B cell (primary cell): ENCODE measurements at regions not wholly inside any gene's neighbourhood (a gene's known extent, or its start where the extent isn't known, plus 50 kb on each side); places are given as distances from the start of the nearest gene placed in this dataset.

Experiments used
- ATAC-seq: fragments of 200-7000 bp; cut with Tn5 transposase; one replicate; pipeline ENCODE4 v1.10.0; 2021; ENCODE audit warnings: low read depth, mild to moderate bottlenecking, moderate number of reproducible peaks, moderate library complexity
- CTCF ChIA-PET: fragments of 350-600 bp; sonication (Branson Sonifier 250); formaldehyde crosslinking; loops from one replicate; lab custom pipeline; 2021; ENCODE audit warnings: antibody characterized with exemption, inconsistent platforms; lab: Charles Lee
- POLR2A ChIA-PET: fragments of 350-600 bp; sonication (Branson Sonifier 250); formaldehyde crosslinking; loops from one replicate; lab custom pipeline; 2021; ENCODE audit warnings: antibody characterized with exemption; lab: Charles Lee
- DNase-seq: peaks from one replicate; pipeline ENCODE4 v3.0.0; 2013
- H2AFZ ChIP-seq: 2 replicates; pipeline ENCODE4 v1.6.1; 2012; ENCODE audit warnings: mild to moderate bottlenecking, low read depth, low read length; ENCODE audit not compliant: insufficient read depth, poor library complexity, severe bottlenecking
- H3K27ac ChIP-seq, 2 donors: 1 replicate in 1 of 2; 2 replicates in 1 of 2; pipeline ENCODE4 v1.5.1; 2012 to 2013; ENCODE audit warnings: low read length in 2 of 2, mild to moderate bottlenecking in 2 of 2, moderate library complexity in 1 of 2
- H3K27me3 ChIP-seq, 4 experiments: fragments of 200-600 bp in 1 of 4; sonication (generic) in 1 of 4; replicated peaks in 1 of 4; 1 replicate in 2 of 4; 2 replicates in 2 of 4; pipeline versions ENCODE4 v1.6.1 to v1.7.0; 2013 to 2016; ENCODE audit warnings: low read length in 3 of 4, mild to moderate bottlenecking in 2 of 4, mixed read lengths in 1 of 4, moderate library complexity in 1 of 4; ENCODE audit not compliant: insufficient read depth in 4 of 4, control insufficient read depth in 3 of 4; ENCODE audit errors: control extremely low read depth in 1 of 4
- H3K36me3 ChIP-seq, 2 experiments: replicated peaks in 1 of 2; 1 replicate in 1 of 2; 2 replicates in 1 of 2; pipeline versions ENCODE4 v1.6.1 to v1.7.1; 2013; ENCODE audit warnings: low read length in 1 of 2; ENCODE audit not compliant: insufficient read depth in 2 of 2, control insufficient read depth in 1 of 2; ENCODE audit errors: control extremely low read depth in 1 of 2, extremely low read depth in 1 of 2
- H3K4me1 ChIP-seq, 2 donors: fragments of 200-600 bp in 1 of 2; sonication (generic) in 1 of 2; 1 replicate in 1 of 2; 2 replicates in 1 of 2; pipeline versions ENCODE4 v1.5.1 to v1.6.1; 2013 to 2017; ENCODE audit warnings: low read length in 2 of 2; ENCODE audit not compliant: control insufficient read depth in 2 of 2, insufficient read depth in 2 of 2
- H3K4me2 ChIP-seq: replicated peaks from 2 replicates; pipeline ENCODE3; 2012; ENCODE audit warnings: mild to moderate bottlenecking, low read depth, low read length; ENCODE audit not compliant: poor library complexity, severe bottlenecking
- H3K4me3 ChIP-seq, 5 experiments: fragments of 200-600 bp in 1 of 5; sonication (generic) in 1 of 5; 1 replicate in 3 of 5; 2 replicates in 2 of 5; pipeline versions ENCODE4 v1.5.1 to v1.7.0; 2011 to 2016; ENCODE audit warnings: low read length in 4 of 5, mild to moderate bottlenecking in 4 of 5, low read depth in 2 of 5, control low read depth in 1 of 5, moderate library complexity in 1 of 5; ENCODE audit not compliant: insufficient read depth in 1 of 5; ENCODE audit errors: control extremely low read depth in 1 of 5, extremely low read depth in 1 of 5
- H3K79me2 ChIP-seq: fragments of 200-600 bp; sonication (generic); one replicate; pipeline ENCODE4 v1.6.0; 2016; ENCODE audit warnings: low read length; ENCODE audit not compliant: control insufficient read depth, insufficient read depth
- H3K9ac ChIP-seq: fragments of 200-600 bp; sonication (generic); 2 replicates; pipeline ENCODE4 v1.6.1; 2017; ENCODE audit warnings: mild to moderate bottlenecking, low read length, moderate library complexity
- H3K9me3 ChIP-seq, 3 donors: one replicate each; pipeline versions ENCODE4 v1.6.1 to v1.7.1; 2013; ENCODE audit warnings: low read length in 2 of 3; ENCODE audit not compliant: control insufficient read depth in 2 of 3, insufficient read depth in 1 of 3; ENCODE audit errors: control extremely low read depth in 1 of 3
- H4K20me1 ChIP-seq: 2 replicates; pipeline ENCODE4 v1.6.0; 2012; ENCODE audit warnings: mild to moderate bottlenecking, low read length; ENCODE audit not compliant: insufficient read depth, control insufficient read depth, poor library complexity, severe bottlenecking
- H3K27ac Mint-ChIP-seq: one replicate; pipeline ENCODE4 v1.8.0; 2021; ENCODE audit warnings: mixed read lengths
- H3K27me3 Mint-ChIP-seq: one replicate; pipeline ENCODE4 v1.8.0; 2021; ENCODE audit warnings: mixed read lengths
- H3K4me1 Mint-ChIP-seq: one replicate; pipeline ENCODE4 v1.8.0; 2021; ENCODE audit warnings: mixed read lengths
- H3K4me3 Mint-ChIP-seq: one replicate; pipeline ENCODE4 v1.8.0; 2021; ENCODE audit warnings: mixed read lengths
- H3K9me3 Mint-ChIP-seq: one replicate; pipeline ENCODE4 v1.8.0; 2022; ENCODE audit warnings: mixed read lengths; ENCODE audit not compliant: insufficient read depth
- EZH2 ChIP-seq: IDR thresholded peaks from 2 replicates; pipeline ENCODE4 v1.6.1; 2012; ENCODE audit warnings: borderline replicate concordance, low read depth, mild to moderate bottlenecking, moderate library complexity, low read length; ENCODE audit not compliant: insufficient read depth, poor library complexity, severe bottlenecking
- WGBS: methylation state at CpG from one replicate; pipeline ENCODE4 v1.1.5; 2013; ENCODE audit warnings: missing lambda C conversion rate; ENCODE audit not compliant: insufficient coverage; 5-methylcytosine and 5-hydroxymethylcytosine counted together
- intact Hi-C: fragments of 100-400 bp; cut with micrococcal nuclease; formaldehyde crosslinking; loops from one replicate; pipeline ENCODE4 v1.10.0; 2022
- TF ChIP-seq, protein P1 (sequence below): fragments of 200-600 bp; IDR thresholded peaks from one replicate; pipeline ENCODE4 v1.8.0; 2022; ENCODE audit warnings: antibody characterized with exemption, mild to moderate bottlenecking

GRCh38 chr6:56404599-56404998, 157.2 kb upstream of the COL21A1 start:
- Mint-ChIP-seq H3K9me3 (peaks cover 6% of the 10 kb centered on the region), H3K4me3 (no peak overlapping the region), H3K4me1 (no peaks in the 10 kb centered on the region), H3K27me3 (peaks cover 4% of the 10 kb centered on the region), H3K27ac (no peak overlapping the region)
- ChIA-PET POLR2A (no interaction called here), CTCF (no interaction called here)
- no peak for ATAC-seq
- no peak overlapping the region for H3K4me2 ChIP-seq
- H3K4me3 ChIP-seq: no peak overlapping the region
- peaks cover 0 to 2% (median 0%) of the 10 kb centered on the region in 4 experiments for H3K27me3 ChIP-seq
- no peaks in the 10 kb centered on the region for H4K20me1 ChIP-seq
- H3K27ac ChIP-seq: no peak overlapping the region
- no peaks in the 10 kb centered on the region for H3K4me1 ChIP-seq
- no peak overlapping the region for H2AFZ ChIP-seq
- no peak for TF ChIP-seq EZH2
- TF ChIP-seq, protein P1, sequence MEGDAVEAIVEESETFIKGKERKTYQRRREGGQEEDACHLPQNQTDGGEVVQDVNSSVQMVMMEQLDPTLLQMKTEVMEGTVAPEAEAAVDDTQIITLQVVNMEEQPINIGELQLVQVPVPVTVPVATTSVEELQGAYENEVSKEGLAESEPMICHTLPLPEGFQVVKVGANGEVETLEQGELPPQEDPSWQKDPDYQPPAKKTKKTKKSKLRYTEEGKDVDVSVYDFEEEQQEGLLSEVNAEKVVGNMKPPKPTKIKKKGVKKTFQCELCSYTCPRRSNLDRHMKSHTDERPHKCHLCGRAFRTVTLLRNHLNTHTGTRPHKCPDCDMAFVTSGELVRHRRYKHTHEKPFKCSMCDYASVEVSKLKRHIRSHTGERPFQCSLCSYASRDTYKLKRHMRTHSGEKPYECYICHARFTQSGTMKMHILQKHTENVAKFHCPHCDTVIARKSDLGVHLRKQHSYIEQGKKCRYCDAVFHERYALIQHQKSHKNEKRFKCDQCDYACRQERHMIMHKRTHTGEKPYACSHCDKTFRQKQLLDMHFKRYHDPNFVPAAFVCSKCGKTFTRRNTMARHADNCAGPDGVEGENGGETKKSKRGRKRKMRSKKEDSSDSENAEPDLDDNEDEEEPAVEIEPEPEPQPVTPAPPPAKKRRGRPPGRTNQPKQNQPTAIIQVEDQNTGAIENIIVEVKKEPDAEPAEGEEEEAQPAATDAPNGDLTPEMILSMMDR: no peak
- no peak for DNase-seq
- no peak overlapping the region for H3K9ac ChIP-seq
- WGBS: 100% methylated on average over 1 of the region's 2 CpGs
- no peaks in the 10 kb centered on the region for H3K79me2 ChIP-seq
- intact Hi-C loops: no loop called here
- no peaks in the 10 kb centered on the region for H3K36me3 ChIP-seq
- H3K9me3 ChIP-seq: peaks cover 0 to 3% (median 0%) of the 10 kb centered on the region in 3 donors

- WGBS: no CpG with 5 or more reads among the region's 2 CpGs
- Mint-ChIP-seq H3K4me1 (no peaks in the 10 kb centered on the region), H3K27ac (no peak overlapping the region), H3K9me3 (peaks cover 6% of the 10 kb centered on the region), H3K27me3 (peaks cover 4% of the 10 kb centered on the region), H3K4me3 (no peak overlapping the region)
- DNase-seq (no peak), ATAC-seq (no peak)
- TF ChIP-seq EZH2: no peak
- TF ChIP-seq, protein P1: no peak
- intact Hi-C loops: no loop called here
- ChIA-PET CTCF (no interaction called here), POLR2A (no interaction called here)
- Histone ChIP-seq H3K79me2 (no peaks in the 10 kb centered on the region), H3K4me3 (no peak overlapping the region), H3K9me3 (peaks cover 0 to 3% (median 0%) of the 10 kb centered on the region in 3 donors), H3K4me2 (no peak overlapping the region), H2AFZ (no peak overlapping the region), H3K36me3 (no peaks in the 10 kb centered on the region), H3K27me3 (no peaks in the 10 kb centered on the region), H3K27ac (no peak overlapping the region), H4K20me1 (no peaks in the 10 kb centered on the region), H3K4me1 (no peaks in the 10 kb centered on the region), H3K9ac (no peak overlapping the region)
These were observed 156.4 kb upstream of the COL21A1 start for GRCh38 chr6:56403745-56404144.
